ENCODE measurements at regions not wholly inside any gene's neighbourhood (a gene's known extent, or its start where the extent isn't known, plus 50 kb on each side); places are given as distances from the start of the nearest gene placed in this dataset.

GRCh38 chr22:49184736-49185135, 642.9 kb downstream of the BRD1 start:
- no peak overlapping the region for H3K27ac ChIP-seq
- H3K4me1 ChIP-seq: no peaks in the 10 kb centered on the region
- no peaks in the 10 kb centered on the region for H3K9me3 ChIP-seq
- 78 to 84% methylated on average over 15 of the region's 15 CpGs for WGBS, 2 donors
- H3K27me3 ChIP-seq: no peaks in the 10 kb centered on the region
- TF ChIP-seq EP300 (IDR thresholded peaks at IDR 0.05) (no peak), CTCF (IDR thresholded peaks at IDR 0.05) (no peak), POLR2A (IDR thresholded peaks at IDR 0.05) (no peak)
- H3K36me3 ChIP-seq: no peaks in the 10 kb centered on the region
- H3K4me3 ChIP-seq: no peak overlapping the region
- no peak for DNase-seq (ENCODE audit: low spot score in 2 of 2)

- no peak overlapping the region for H3K4me3 ChIP-seq
- no peaks in the 10 kb centered on the region for H3K4me1 ChIP-seq
- no peak for TF ChIP-seq CTCF (IDR thresholded peaks at IDR 0.05)
- no peak for TF ChIP-seq POLR2A (IDR thresholded peaks at IDR 0.05)
- TF ChIP-seq EP300 (IDR thresholded peaks at IDR 0.05): no peak
- no peaks in the 10 kb centered on the region for H3K9me3 ChIP-seq
- no peaks in the 10 kb centered on the region for H3K27me3 ChIP-seq
- H3K36me3 ChIP-seq: no peaks in the 10 kb centered on the region
- H3K27ac ChIP-seq: no peak overlapping the region
- WGBS, 2 donors: 76 to 78% methylated on average over 26 of the region's 26 CpGs
- no peak for DNase-seq (ENCODE audit: low spot score in 2 of 2)
Measured at GRCh38 chr22:49183826-49184216, 643.9 kb downstream of the BRD1 start.

DNA sequence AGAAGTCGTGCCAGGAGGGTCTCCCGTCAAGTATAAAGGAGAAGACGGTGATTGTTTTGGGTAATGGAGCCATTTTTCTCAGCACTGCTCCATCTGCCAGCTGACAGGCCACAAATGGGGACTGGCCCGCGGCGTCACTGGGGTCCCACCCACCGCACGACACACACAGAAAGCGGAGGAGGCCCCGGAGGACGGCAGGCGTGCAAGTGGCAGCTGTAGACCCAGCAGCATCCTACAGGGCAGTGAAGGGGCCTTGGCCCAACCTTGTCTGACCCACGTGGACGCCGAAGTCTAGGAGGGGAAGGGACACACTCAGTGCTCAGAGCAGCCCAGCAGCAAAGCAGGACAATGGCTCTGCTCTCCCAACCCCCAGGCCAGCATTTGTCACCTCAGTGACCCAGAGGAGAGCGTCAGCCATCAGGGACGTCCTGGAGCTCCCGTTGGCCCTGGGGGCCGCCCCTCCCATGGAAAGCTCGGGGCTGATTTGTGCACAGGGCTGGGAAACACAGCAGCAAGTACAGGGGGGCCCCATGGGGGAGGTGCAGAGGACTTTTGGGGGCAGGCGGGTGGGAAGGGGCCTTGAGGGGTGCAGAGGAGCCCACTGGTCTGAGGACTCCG, 644.4 kb downstream of the BRD1 start:
- Histone ChIP-seq H3K27ac (no peak overlapping the region), H3K36me3 (no peaks in the 10 kb centered on the region), H3K27me3 (no peaks in the 10 kb centered on the region), H3K9me3 (no peaks in the 10 kb centered on the region), H3K4me3 (no peak overlapping the region), H3K4me1 (no peaks in the 10 kb centered on the region)
- WGBS, 2 donors: 61 to 70% methylated on average over 19 to 21 of the region's 22 CpGs
- TF ChIP-seq EP300 (IDR thresholded peaks at IDR 0.05): no peak
- TF ChIP-seq CTCF (IDR thresholded peaks at IDR 0.05): no peak
- TF ChIP-seq POLR2A (IDR thresholded peaks at IDR 0.05): no peak
- no peak for DNase-seq (ENCODE audit: low spot score in 2 of 2)

DNA sequence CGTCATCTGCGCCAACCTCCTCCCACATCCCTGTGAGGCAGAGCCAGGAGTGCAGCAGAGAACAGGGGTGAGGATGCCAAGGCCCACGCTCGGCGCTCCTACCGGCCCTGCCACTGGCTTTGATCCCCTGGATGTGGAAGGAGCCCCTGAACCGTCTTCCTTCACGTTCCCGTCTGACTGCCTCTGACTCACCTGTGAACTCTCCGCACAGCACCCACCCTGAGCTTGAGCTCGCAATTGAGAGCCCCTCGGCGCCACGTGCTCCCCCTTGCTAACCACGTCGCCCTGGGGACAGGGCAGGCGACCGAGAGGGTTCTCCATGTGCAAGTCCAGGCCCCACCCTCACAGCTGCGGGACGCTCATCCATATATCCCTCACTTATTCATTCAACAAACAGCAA, 645.3 kb downstream of the BRD1 start:
- H3K9me3 ChIP-seq: no peaks in the 10 kb centered on the region
- H3K4me1 ChIP-seq: no peaks in the 10 kb centered on the region
- H3K36me3 ChIP-seq: no peaks in the 10 kb centered on the region
- no peak overlapping the region for H3K4me3 ChIP-seq
- WGBS, 2 donors: 92% methylated on average over 19 to 20 of the region's 20 CpGs
- DNase-seq (ENCODE audit: low spot score in 2 of 2): no peak
- TF ChIP-seq EP300 (IDR thresholded peaks at IDR 0.05): no peak
- TF ChIP-seq POLR2A (IDR thresholded peaks at IDR 0.05): no peak
- TF ChIP-seq CTCF (IDR thresholded peaks at IDR 0.05): no peak
- H3K27ac ChIP-seq: no peak overlapping the region
- H3K27me3 ChIP-seq: no peaks in the 10 kb centered on the region

DNA sequence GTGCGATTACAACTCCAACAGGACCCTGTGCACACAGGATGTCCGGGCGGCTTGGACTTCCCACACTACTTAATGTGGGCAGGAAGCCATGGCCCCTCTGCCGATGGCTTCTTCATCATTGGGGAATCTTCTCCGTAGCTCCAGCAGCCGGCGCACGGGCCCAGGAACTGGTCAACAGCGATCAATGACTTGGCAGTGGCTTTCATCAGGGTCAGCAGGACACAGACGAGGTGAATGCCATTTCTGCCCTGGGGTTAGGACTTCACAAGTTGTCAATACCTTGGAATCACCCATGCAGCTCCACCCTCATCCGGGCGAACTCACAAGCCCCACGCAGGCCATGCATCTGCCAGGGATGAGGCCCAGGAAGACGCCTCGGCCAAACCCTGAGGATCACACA, 645.7 kb downstream of the BRD1 start:
- no peak for TF ChIP-seq CTCF (IDR thresholded peaks at IDR 0.05)
- no peak for TF ChIP-seq EP300 (IDR thresholded peaks at IDR 0.05)
- TF ChIP-seq POLR2A (IDR thresholded peaks at IDR 0.05): no peak
- no peak for DNase-seq (ENCODE audit: low spot score in 2 of 2)
- H3K9me3 ChIP-seq: no peaks in the 10 kb centered on the region
- H3K4me1 ChIP-seq: no peaks in the 10 kb centered on the region
- H3K27ac ChIP-seq: no peak overlapping the region
- no peak overlapping the region for H3K4me3 ChIP-seq
- H3K36me3 ChIP-seq: no peaks in the 10 kb centered on the region
- no peaks in the 10 kb centered on the region for H3K27me3 ChIP-seq
- WGBS, 2 donors: 82 to 87% methylated on average over 15 of the region's 15 CpGs

All from tibial nerve (tissue), 4 donors.